ENCODE measurements at regions not wholly inside any gene's neighbourhood (a gene's known extent, or its start where the extent isn't known, plus 50 kb on each side); places are given as distances from the start of the nearest gene placed in this dataset.

- Histone ChIP-seq H3K36me3 (no peaks in the 10 kb centered on the region), H3K27me3 (no peaks in the 10 kb centered on the region), H3K4me1 (no peaks in the 10 kb centered on the region), H3K4me3 (no peak overlapping the region), H3K27ac (no peak overlapping the region), H3K9me3 (peaks cover 0 to 4% (median 0%) of the 10 kb centered on the region in 12 donors)
- 22 to 53% (median 40%) methylated on average over 1 of the region's 1 CpG for WGBS, 4 donors
- TF ChIP-seq CTCF (IDR thresholded peaks at IDR 0.05) (no peak), POLR2A (IDR thresholded peaks at IDR 0.05) (no peak)
- DNase-seq (no peak), ATAC-seq (no peak)
- intact Hi-C loops (cut with DNase I): loop anchor here in 2 of 10 donors (5.0 kb wide), 2 partner anchors 1293 to 1978 kb away; no protein-coding TSS in a partner anchor
Measured at GRCh38 chr12:82529101-82529500, 157.6 kb upstream of the TMTC2 start.

- no peaks in the 10 kb centered on the region for H3K27me3 ChIP-seq
- H3K4me1 ChIP-seq: no peaks in the 10 kb centered on the region
- no peak overlapping the region for H3K4me3 ChIP-seq
- no peaks in the 10 kb centered on the region for H3K36me3 ChIP-seq
- DNase-seq (no peak), ATAC-seq (no peak)
- intact Hi-C loops (cut with DNase I): loop anchor here in 2 of 10 donors (5.0 kb wide), 2 partner anchors 1292 to 1977 kb away; no protein-coding TSS in a partner anchor
- TF ChIP-seq CTCF (IDR thresholded peaks at IDR 0.05) (no peak), POLR2A (IDR thresholded peaks at IDR 0.05) (no peak)
- WGBS, 4 donors: 87 to 93% (median 89%) methylated on average over 3 of the region's 3 CpGs
- H3K9me3 ChIP-seq: peaks cover 0 to 4% (median 0%) of the 10 kb centered on the region in 12 donors
- no peak overlapping the region for H3K27ac ChIP-seq
Measured at GRCh38 chr12:82529954-82530353, 156.8 kb upstream of the TMTC2 start.

- intact Hi-C loops (cut with DNase I): no loop called here
- Histone ChIP-seq H3K27ac (no peak overlapping the region), H3K4me1 (no peaks in the 10 kb centered on the region), H3K9me3 (peaks cover 0 to 4% (median 0%) of the 10 kb centered on the region in 12 donors), H3K4me3 (no peak overlapping the region), H3K27me3 (no peaks in the 10 kb centered on the region), H3K36me3 (no peaks in the 10 kb centered on the region)
- ATAC-seq (no peak), DNase-seq (no peak)
- no peak for TF ChIP-seq POLR2A (IDR thresholded peaks at IDR 0.05)
- no peak for TF ChIP-seq CTCF (IDR thresholded peaks at IDR 0.05)
- 62 to 96% (median 74%) methylated on average over 2 of the region's 2 CpGs for WGBS, 4 donors
Measured at GRCh38 chr12:82530394-82530793, 156.3 kb upstream of the TMTC2 start.

GRCh38 chr12:82533341-82533740 is 153.4 kb upstream of the TMTC2 start:
- intact Hi-C loops (cut with DNase I): no loop called here
- peaks cover 0 to 4% (median 0%) of the 10 kb centered on the region in 12 donors for H3K9me3 ChIP-seq
- 45 to 67% (median 55%) methylated on average over 1 of the region's 1 CpG for WGBS, 4 donors

More at GRCh38 chr12:82533341-82533740, 153.4 kb upstream of the TMTC2 start:
- TF ChIP-seq POLR2A (IDR thresholded peaks at IDR 0.05): no peak
- no peak for TF ChIP-seq CTCF (IDR thresholded peaks at IDR 0.05)
- Histone ChIP-seq H3K4me3 (no peak overlapping the region), H3K4me1 (no peaks in the 10 kb centered on the region), H3K36me3 (no peaks in the 10 kb centered on the region), H3K27ac (no peak overlapping the region), H3K27me3 (no peaks in the 10 kb centered on the region)
- ATAC-seq (no peak), DNase-seq (no peak)

All from heart left ventricle (tissue), 16 donors.